ENCODE measurements at regions not wholly inside any gene's neighbourhood (a gene's known extent, or its start where the extent isn't known, plus 50 kb on each side); places are given as distances from the start of the nearest gene placed in this dataset.

DNA sequence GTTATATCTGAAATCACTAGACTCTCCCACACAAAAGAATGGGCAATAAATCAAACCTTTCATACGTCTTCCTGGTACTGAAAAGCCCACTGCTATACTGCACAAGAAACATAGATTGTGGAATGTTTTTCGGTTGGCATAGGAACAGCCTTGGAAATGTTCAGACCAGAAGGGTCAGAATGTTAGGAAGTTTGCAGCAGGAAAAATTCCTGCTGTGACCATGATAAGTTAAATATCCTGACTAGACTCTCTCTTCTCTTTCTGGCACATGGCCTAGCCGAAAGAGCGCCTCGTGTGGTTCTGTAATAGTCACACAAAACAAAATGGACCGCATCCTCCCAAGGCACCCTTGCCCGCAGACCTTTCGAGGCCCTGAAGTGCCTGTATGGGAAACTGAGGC lies 427.2 kb downstream of the COG6 start:
- DNase-seq: no peak

DNA sequence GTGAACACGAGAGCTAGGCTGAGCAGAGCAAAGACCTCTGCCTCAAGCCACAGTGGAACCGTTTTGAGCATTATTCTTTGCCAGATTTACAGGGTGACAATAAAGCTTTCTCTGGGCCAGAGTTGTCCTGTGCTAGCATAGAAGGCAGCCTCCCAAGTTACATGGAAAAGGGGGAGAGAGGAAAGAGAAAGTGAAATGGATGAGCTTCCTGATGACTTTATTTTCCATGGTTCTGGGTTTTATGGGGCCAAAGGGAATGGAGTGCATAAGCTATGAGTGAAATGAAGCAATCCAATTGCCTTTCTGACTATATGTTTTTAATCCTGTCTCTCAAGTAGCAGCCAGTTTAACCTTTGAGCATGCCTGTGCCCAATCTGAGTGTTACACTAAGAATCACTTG lies 428.4 kb downstream of the COG6 start:
- DNase-seq: no peak

- no peak for DNase-seq
These were observed 429.5 kb downstream of the COG6 start for GRCh38 chr13:40084934-40085333.

DNA sequence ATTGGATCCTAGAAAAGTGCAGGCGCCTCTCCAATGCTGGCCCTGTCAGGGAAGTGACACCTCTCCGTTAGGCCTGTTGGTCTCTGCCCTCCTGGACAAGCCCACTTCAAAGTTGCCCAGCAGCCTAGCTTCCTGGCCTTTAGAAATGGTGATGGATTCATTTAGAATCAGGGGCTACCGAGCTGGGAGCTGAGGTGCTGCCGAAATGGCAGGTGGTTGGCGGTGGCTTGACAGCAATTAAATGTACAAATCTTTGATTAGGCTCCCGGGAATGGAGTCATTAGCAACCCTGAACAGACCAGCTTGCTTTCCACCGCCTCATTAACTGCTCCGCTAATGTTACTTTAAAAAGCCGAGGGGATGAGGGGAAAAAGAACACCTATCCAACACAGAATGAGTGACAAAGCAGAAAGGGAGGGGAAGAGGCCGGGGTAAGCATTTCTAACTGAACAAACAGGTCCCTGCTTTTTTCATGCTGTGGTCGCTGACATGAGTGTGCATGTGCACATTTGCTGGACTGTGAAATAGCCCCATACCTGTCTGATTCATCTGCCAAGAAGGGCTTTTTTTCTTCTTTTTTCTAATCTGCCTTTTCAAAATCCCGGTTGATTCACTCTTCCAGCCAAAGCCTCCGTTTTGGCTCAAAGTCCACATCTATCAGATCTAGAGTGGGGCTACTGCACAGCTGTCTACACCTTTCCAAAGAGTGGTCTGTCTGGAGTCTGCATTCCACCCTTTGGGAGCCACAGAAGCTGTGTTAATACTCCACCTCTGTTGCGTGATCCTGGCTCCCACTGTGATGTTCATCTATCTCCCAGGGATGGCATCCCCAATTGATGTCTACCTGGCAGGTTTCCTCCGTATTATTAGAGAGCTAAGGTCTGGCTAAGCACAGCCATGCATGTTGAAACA lies 431.9 kb downstream of the COG6 start:
- no peak for DNase-seq

DNA sequence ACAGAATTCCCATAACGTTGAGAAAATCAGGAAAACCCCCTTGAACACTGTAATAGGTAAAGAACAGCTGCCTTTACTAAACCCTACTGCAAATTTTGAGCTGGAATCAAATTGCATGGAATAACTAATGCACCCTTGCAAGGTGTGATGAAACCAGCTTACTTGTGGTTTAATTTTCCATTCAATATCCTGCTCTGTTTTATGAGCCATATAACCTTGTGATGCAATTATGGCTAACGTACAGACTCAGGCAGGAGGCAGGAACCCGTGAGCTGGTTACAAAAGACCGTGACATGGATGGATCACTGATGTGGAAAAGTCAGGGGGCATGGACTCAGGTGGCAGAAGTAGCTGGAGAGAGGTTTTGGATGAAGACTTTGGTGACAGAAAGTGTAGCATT lies 438.6 kb downstream of the COG6 start:
- no peak for DNase-seq

- no peak for DNase-seq
These were observed 440.4 kb downstream of the COG6 start for GRCh38 chr13:40095695-40096356.

GRCh38 chr13:40096357-40096901 lies 441.0 kb downstream of the COG6 start:
- no peak for DNase-seq

GRCh38 chr13:40098246-40098645 lies 442.8 kb downstream of the COG6 start:
- no peak for DNase-seq

DNA sequence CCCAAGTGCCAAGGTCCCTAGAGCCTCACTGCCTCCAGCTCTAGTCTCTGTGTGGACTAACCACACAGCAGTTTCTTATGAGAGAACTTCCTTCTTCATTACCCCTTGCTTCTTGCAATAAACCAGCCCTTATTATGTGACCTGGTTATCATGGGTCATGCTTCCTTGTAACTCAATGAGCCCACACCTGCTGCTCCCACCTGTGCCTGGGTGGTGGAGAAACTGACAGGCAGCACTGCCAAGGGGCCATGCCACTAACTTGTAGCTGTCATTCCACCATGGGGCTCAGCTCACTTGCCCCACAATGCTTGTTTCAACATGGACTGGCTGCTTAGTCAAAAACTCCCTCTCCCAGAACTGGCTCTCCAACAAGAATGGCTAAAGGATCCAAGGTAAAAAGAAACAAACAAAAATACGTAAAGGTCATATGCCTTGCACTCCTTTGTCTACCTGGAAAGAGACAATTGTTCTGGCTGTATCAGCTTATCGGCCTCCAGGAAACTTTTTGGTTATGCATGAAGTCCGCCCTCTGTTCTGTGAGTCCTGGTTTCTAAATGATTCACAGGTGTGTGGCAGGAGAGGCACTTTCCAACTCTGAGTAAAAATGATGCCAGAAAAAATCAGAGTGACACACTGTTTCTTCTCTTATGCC lies 446.4 kb downstream of the COG6 start:
- no peak for DNase-seq

DNA sequence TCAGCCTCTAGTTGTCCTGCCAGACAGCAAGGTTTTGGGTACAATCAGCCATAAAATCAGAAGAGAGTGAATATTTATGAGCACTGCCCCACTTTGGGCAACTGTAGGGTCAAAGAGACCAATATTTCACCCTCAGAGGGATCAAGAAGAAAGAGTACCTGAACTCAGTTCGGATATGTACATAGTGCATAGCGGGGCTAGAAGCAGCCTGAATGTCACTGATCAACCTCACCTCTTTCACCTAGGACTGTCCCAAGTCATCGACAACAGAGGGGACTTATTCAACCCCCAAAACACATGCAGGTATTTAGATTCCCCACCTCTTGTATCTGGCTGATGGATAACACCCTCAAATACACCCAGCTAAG lies 446.9 kb downstream of the COG6 start:
- DNase-seq: no peak

DNA sequence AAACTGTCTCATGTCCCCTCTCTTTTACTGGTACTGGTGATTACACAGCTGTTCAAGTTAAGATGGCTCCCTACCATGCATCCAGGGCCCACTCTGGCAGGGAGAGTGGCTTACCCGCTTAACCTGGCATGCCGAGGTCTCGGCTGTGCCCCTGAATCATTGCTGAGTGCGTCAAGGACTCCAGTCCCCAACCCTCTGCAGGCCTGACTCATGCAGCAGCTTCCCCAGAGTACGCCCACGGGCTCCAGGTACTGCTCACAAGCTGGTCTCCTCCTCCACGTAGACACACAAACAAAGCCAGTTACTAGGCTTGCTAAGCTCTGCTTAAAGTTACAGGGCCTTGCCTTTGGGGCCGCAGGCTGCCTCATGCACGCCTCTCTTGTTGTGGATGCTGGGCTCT lies 447.4 kb downstream of the COG6 start:
- no peak for DNase-seq

GRCh38 chr13:40103864-40104263 lies 448.4 kb downstream of the COG6 start:
- DNase-seq: no peak

- DNase-seq: no peak
These were observed 449.8 kb downstream of the COG6 start for GRCh38 chr13:40105231-40105630.

DNA sequence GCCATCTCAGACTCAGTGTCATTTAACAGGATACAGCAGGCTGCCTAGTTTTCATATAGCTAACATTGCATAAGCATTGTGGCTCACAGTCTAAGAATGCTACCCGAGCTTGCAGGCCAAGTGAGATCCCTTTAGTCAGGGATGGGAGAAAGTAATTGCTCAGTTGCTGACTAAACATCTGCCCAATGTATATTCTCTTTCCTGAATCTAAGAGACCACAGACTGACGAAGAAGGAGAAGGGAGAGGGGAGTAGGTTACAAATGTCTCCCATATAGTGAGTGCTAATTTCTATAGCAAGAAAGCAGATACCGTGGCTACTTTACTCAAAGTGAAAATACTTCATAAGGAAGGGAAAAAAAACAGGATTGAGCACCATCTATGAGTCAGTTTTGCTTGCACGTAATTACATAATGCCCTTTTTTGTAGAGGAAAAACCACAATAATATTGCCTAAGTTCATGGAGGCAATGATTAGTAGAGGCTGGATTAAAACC lies 453.9 kb downstream of the COG6 start:
- peak; percentile 83 for DNase-seq

GRCh38 chr13:40113643-40114304 lies 458.3 kb downstream of the COG6 start:
- no peak for DNase-seq

DNA sequence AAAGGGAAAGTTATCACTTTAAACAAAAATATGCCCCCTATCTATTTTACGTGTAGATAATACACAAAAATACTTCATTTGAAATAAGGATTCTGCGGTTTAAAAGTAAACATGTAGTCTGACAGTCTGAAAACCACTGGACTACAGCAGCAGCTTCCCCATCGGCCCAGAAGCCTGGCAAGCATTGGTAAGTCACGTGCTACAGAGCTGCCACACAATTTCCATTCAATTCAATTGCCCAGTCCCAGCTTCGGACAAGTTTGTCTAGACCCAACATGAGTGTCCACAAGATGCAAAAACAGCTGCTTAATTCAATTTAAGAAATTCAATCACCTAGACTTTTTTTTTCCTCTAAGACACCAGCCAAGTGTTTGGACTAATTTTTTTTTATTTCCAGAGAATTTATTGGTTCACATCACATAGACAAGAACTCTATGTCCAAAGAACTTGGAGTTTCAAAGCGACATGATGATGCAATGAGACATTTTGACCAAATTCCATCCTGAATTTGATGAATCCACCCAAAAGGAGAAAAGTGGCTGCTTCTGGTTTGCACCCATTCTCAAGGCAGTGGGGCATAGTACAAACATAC lies 458.9 kb downstream of the COG6 start:
- DNase-seq: no peak

DNA sequence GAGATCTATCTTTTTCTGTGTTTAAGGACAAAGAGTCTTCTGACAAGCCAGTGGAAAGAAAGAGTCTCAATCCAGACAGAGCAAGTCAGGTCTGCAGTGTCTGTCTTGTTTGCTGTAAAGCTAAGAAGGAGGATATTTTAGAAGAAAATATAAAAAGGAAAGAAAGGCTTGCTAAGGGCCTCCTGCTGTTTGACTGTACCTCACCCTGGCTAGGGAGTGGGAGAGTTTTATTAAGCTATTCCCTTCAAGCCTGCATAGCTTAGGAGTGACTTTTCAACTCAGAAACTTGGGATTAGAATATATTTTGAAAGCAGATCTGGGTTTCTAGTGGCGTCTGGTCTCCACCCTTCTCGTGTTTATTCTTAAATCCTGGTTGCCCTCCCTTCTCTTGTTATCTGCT lies 460.0 kb downstream of the COG6 start:
- DNase-seq: no peak

GRCh38 chr13:40116008-40116407 lies 460.5 kb downstream of the COG6 start:
- DNase-seq: peak; percentile 88

GRCh38 chr13:40118337-40118736 lies 462.9 kb downstream of the COG6 start:
- no peak for DNase-seq

DNA sequence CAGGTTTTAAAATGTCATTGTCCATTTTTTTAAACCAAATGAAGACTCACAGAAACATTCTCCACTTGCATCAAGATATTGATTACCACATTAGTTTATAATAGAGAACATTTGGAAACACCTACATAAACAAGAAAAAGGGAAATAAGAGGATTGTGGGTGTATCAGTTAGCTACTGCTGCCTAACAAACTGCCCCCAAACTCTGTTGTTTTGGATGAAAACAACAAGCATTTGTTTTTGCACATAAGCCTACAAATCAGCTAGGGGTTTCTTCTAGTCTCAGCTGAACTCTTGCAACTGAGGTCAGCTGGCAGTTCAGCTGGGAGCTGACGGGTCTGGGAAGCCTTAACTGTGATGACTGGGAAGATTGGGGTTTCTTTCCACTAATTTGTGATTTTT lies 464.4 kb downstream of the COG6 start:
- DNase-seq: no peak

DNA sequence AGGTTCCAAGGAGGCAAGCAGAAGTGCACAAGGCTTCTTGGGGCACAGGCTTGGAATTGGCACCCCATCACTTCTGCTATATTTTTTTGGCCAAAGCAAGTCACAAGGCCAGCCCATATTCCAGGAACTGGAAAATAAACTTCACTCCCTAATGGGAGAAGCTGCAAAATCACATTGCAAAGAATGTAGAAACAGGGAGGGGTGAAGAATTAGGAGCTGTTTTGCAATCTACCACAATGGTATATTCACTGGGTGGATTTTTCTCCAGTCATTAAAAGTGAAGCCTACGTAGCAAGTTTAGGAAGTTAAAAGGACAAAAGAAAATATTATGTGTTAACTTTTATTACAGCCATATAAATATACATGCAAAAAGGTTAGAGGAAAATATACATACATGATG lies 464.8 kb downstream of the COG6 start:
- peak; percentile 15 for DNase-seq

- no peak for DNase-seq
These were observed 465.3 kb downstream of the COG6 start for GRCh38 chr13:40120781-40121180.

DNA sequence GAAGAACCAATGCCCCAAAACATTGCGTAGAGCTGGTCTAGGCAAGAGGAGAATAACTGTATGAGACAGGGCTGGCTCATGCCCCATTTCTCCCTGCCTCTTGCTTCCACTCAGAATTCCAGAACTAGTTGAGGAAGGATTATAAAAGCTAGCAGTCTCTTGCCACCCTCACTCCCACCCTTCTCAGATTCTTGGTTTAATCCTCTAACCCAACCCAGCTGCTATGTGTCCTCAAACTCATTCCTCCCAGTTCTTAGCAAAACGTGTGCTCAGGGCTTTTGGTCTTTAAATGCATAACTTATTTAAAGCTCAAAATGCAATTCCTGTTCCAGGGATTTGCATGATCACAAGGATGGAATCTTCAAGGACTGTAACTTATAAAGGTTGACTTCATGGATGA lies 466.3 kb downstream of the COG6 start:
- no peak for DNase-seq
